GM23338 (cell line): ENCODE measurements at regions not wholly inside any gene's neighbourhood (a gene's known extent, or its start where the extent isn't known, plus 50 kb on each side); places are given as distances from the start of the nearest gene placed in this dataset.
"Not testable (repeated sequence)": the region's sequence is repeated elsewhere in the genome, so short reads cannot be mapped to it uniquely, and the experiment has no call there.

Experiments used
- ATAC-seq: fragments of 200-7000 bp; cut with Tn5 transposase; 3 replicates; pipeline ENCODE4 v1.9.1; 2020
- DNase-seq: peaks from one replicate; pipeline ENCODE4 v3.0.0-alpha.2; 2015; ENCODE audit warnings: low spot score
- H2AFZ ChIP-seq: fragments of 200-600 bp; sonication (generic); 2 replicates; pipeline ENCODE4 v1.8.0; 2016; ENCODE audit warnings: antibody characterized with exemption, mild to moderate bottlenecking, moderate library complexity
- H3F3A ChIP-seq: fragments of 200-600 bp; sonication (generic); replicated peaks from 2 replicates; pipeline ENCODE4 v1.8.0; 2017; ENCODE audit warnings: antibody characterized with exemption, mixed run types, low read depth
- H3K27ac ChIP-seq: fragments of 200-600 bp; sonication (generic); 2 replicates; pipeline ENCODE4 v1.6.1; 2016; ENCODE audit warnings: low read depth
- H3K27me3 ChIP-seq: fragments of 200-600 bp; sonication (generic); 2 replicates; pipeline ENCODE4 v1.8.0; 2016; ENCODE audit warnings: mild to moderate bottlenecking, mixed run types, moderate library complexity; ENCODE audit not compliant: insufficient read depth
- H3K36me3 ChIP-seq: fragments of 200-600 bp; sonication (generic); 2 replicates; pipeline ENCODE4 v1.8.0; 2016; ENCODE audit warnings: mild to moderate bottlenecking; ENCODE audit not compliant: insufficient read depth
- H3K4me1 ChIP-seq: fragments of 200-600 bp; sonication (generic); 2 replicates; pipeline ENCODE4 v1.8.0; 2016; ENCODE audit warnings: mild to moderate bottlenecking, moderate library complexity; ENCODE audit not compliant: insufficient read depth
- H3K4me2 ChIP-seq: fragments of 200-600 bp; sonication (generic); 2 replicates; pipeline ENCODE4 v1.7.1; 2017; ENCODE audit warnings: mixed run types
- H3K4me3 ChIP-seq: fragments of 200-600 bp; sonication (generic); 2 replicates; pipeline ENCODE4 v1.6.1; 2016; ENCODE audit warnings: mixed run types
- H3K79me2 ChIP-seq: fragments of 200-600 bp; sonication (generic); replicated peaks from 2 replicates; pipeline ENCODE4 v1.8.0; 2017; ENCODE audit warnings: mild to moderate bottlenecking; ENCODE audit not compliant: insufficient read depth
- H3K9me2 ChIP-seq: fragments of 200-600 bp; sonication (generic); 2 replicates; pipeline ENCODE4 v1.8.0; 2017; ENCODE audit not compliant: insufficient read depth
- H4K20me1 ChIP-seq: fragments of 200-600 bp; sonication (generic); replicated peaks from 2 replicates; pipeline ENCODE4 v1.8.0; 2017; ENCODE audit warnings: mild to moderate bottlenecking; ENCODE audit not compliant: insufficient read depth
- H3K27ac Mint-ChIP-seq: 2 replicates; pipeline ENCODE4 v1.8.0; 2020; ENCODE audit warnings: inconsistent platforms, mild to moderate bottlenecking, moderate library complexity, mixed read lengths
- H3K27me3 Mint-ChIP-seq: 3 replicates; pipeline ENCODE4 v1.8.0; 2022; ENCODE audit warnings: low read depth, mild to moderate bottlenecking, moderate library complexity, mixed read lengths, inconsistent platforms; ENCODE audit not compliant: insufficient read depth, poor library complexity
- H3K36me3 Mint-ChIP-seq: 3 replicates; pipeline ENCODE4 v1.8.0; 2021; ENCODE audit warnings: low read depth, mild to moderate bottlenecking, inconsistent platforms, moderate library complexity, mixed read lengths
- H3K4me1 Mint-ChIP-seq: 3 replicates; pipeline ENCODE4 v1.8.0; 2020; ENCODE audit warnings: mild to moderate bottlenecking, inconsistent platforms, mixed read lengths
- H3K4me3 Mint-ChIP-seq: 3 replicates; pipeline ENCODE4 v1.8.0; 2021; ENCODE audit warnings: moderate library complexity, mild to moderate bottlenecking, inconsistent platforms, mixed read lengths
- H3K9me3 Mint-ChIP-seq: 3 replicates; pipeline ENCODE4 v1.8.0; 2020; ENCODE audit warnings: moderate library complexity, mild to moderate bottlenecking, inconsistent platforms, mixed read lengths
- CTCF ChIP-seq, 2 experiments: fragments of 200-600 bp in 1 of 2; sonication (generic) in 1 of 2; conservative IDR thresholded peaks; 2 replicates each; pipeline versions ENCODE4 v1.5.1 to v1.6.1; 2016 to 2017; ENCODE audit warnings: antibody characterized with exemption in 2 of 2, low read depth in 2 of 2, mild to moderate bottlenecking in 2 of 2, moderate library complexity in 1 of 2
- ETS1 ChIP-seq: IDR thresholded peaks from 2 replicates; pipeline ENCODE4 v1.6.1; 2016; ENCODE audit warnings: antibody characterized with exemption
- EZH2 ChIP-seq: fragments of 200-600 bp; sonication (generic); IDR thresholded peaks from one replicate; pipeline ENCODE4 v1.8.0; 2017; ENCODE audit warnings: antibody characterized with exemption, mild to moderate bottlenecking, low read depth; ENCODE audit not compliant: unreplicated experiment
- JUNB ChIP-seq: IDR thresholded peaks from one replicate; pipeline ENCODE4 v1.6.1; 2016; ENCODE audit warnings: antibody characterized with exemption; ENCODE audit not compliant: unreplicated experiment
- NANOG ChIP-seq: IDR thresholded peaks from 2 replicates; pipeline ENCODE4 v1.6.1; 2016; ENCODE audit warnings: antibody characterized with exemption, borderline replicate concordance
- POLR2AphosphoS5 ChIP-seq: IDR thresholded peaks from 2 replicates; pipeline ENCODE4 v1.6.1; 2016; ENCODE audit warnings: antibody characterized with exemption, low read depth
- STAT1 ChIP-seq: IDR thresholded peaks from one replicate; pipeline ENCODE4 v1.6.1; 2016; ENCODE audit warnings: antibody characterized with exemption; ENCODE audit not compliant: unreplicated experiment
- ZNF462 ChIP-seq: fragments of 250-450 bp; sonication (Bioruptor Pico); IDR thresholded peaks from 2 replicates; pipeline ENCODE4 v1.5.0; 2020; ENCODE audit warnings: mild to moderate bottlenecking, moderate library complexity

- Histone ChIP-seq H3F3A (no peaks in the 10 kb centered on the region), H3K4me1 (0 out of 2 replicates have a peak, but pooled peaks cover 4% of the 10 kb centered on the region), H3K27ac (no peak overlapping the region), H3K4me3 (no peak overlapping the region), H3K36me3 (no peaks in the 10 kb centered on the region), H4K20me1 (no peaks in the 10 kb centered on the region), H3K4me2 (no peak overlapping the region), H2AFZ (no peak overlapping the region), H3K79me2 (no peaks in the 10 kb centered on the region), H3K9me2 (no peaks in the 10 kb centered on the region), H3K27me3 (no peaks in the 10 kb centered on the region)
- Mint-ChIP-seq H3K9me3 (no peaks in the 10 kb centered on the region), H3K36me3 (no peaks in the 10 kb centered on the region), H3K4me3 (no peak overlapping the region), H3K27me3 (no peaks in the 10 kb centered on the region), H3K4me1 (peaks cover 8% of the 10 kb centered on the region; the same call in 2 of the 3 replicates), H3K27ac (no peak overlapping the region)
- no peak for TF ChIP-seq STAT1
- no peak for TF ChIP-seq ZNF462 (CRISPR knock-in tag)
- no peak for TF ChIP-seq ETS1
- no peak for TF ChIP-seq JUNB
- no peak for TF ChIP-seq EZH2
- no peak for TF ChIP-seq CTCF (conservative IDR thresholded peaks at IDR 0.05; ENCODE audit: low read depth in 2 of 2)
- no peak for TF ChIP-seq POLR2AphosphoS5
- no peak for TF ChIP-seq NANOG
- ATAC-seq = no peak
- DNase-seq = no peak
Observed at GRCh38 chr10:8412541-8412940, 358.1 kb downstream of the GATA3 start.

- H3K27ac ChIP-seq, H3K27ac Mint-ChIP-seq, H3K4me1 ChIP-seq, H3K4me3 Mint-ChIP-seq, H3K27me3 Mint-ChIP-seq, H3K4me2 ChIP-seq, H3K9me3 Mint-ChIP-seq, H3F3A ChIP-seq, DNase-seq, H3K27me3 ChIP-seq, H3K36me3 ChIP-seq, H3K9me2 ChIP-seq, H2AFZ ChIP-seq, H4K20me1 ChIP-seq, H3K79me2 ChIP-seq, H3K36me3 Mint-ChIP-seq, ATAC-seq, H3K4me3 ChIP-seq, H3K4me1 Mint-ChIP-seq: not testable (repeated sequence)
Observed at GRCh38 chr10:8415029-8415428, 360.5 kb downstream of the GATA3 start.
